Mucosa of descending colon (tissue), 3 donors: ENCODE measurements at regions not wholly inside any gene's neighbourhood (a gene's known extent, or its start where the extent isn't known, plus 50 kb on each side); places are given as distances from the start of the nearest gene placed in this dataset.

Source experiments
- ATAC-seq: fragments of 200-7000 bp; cut with Tn5 transposase; one replicate; pipeline ENCODE4 v1.9.1; 2020; ENCODE audit warnings: mild to moderate bottlenecking, moderate library complexity
- DNase-seq, 3 donors: peaks; one replicate each; pipeline ENCODE4 v3.0.0-alpha.2; 2020
- H3K36me3 ChIP-seq: fragments of 200-600 bp; one replicate; pipeline ENCODE4 v1.8.0; 2021; ENCODE audit warnings: low read depth, mild to moderate bottlenecking
- H3K4me1 ChIP-seq: fragments of 200-600 bp; one replicate; pipeline ENCODE4 v1.8.0; 2021; ENCODE audit warnings: low read depth, mild to moderate bottlenecking
- H3K4me3 ChIP-seq: fragments of 200-600 bp; one replicate; pipeline ENCODE4 v1.8.0; 2021; ENCODE audit warnings: mild to moderate bottlenecking
- H3K9me3 ChIP-seq: fragments of 200-600 bp; one replicate; pipeline ENCODE4 v1.8.0; 2021; ENCODE audit warnings: mild to moderate bottlenecking
- CTCF ChIP-seq: fragments of 200-600 bp; IDR thresholded peaks from one replicate; pipeline ENCODE4 v1.8.0; 2022; ENCODE audit warnings: antibody characterized with exemption, mild to moderate bottlenecking
- intact Hi-C, 2 donors: fragments of 100-400 bp; cut with DNase I in 1 of 2; cut with micrococcal nuclease in 1 of 2; formaldehyde crosslinking; loops; one replicate each; pipeline versions ENCODE4 v1.11.0 to v1.11.1; 2022; cut with DNase I, micrococcal nuclease
- donor health status: DM: no; HTN: no; CAD: no; lungs with moderate emphysema.
- donor health status: DM: no; HTN: no; CAD: no.
- donor health status: DM: no; HTN: yes; CAD: no.

GRCh38 chr16:48014349-48015135 lies 141.3 kb downstream of the ABCC12 start:
- H3K9me3 ChIP-seq = no peaks in the 10 kb centered on the region

GRCh38 chr16:48013491-48013901 lies 142.3 kb downstream of the ABCC12 start:
- intact Hi-C loops = no loop called here
- H3K9me3 ChIP-seq = no peaks in the 10 kb centered on the region
- no peaks in the 10 kb centered on the region for H3K36me3 ChIP-seq
- ATAC-seq (no peak), DNase-seq (no peak)
- no peak overlapping the region for H3K4me3 ChIP-seq
- no peak for TF ChIP-seq CTCF
- no peaks in the 10 kb centered on the region for H3K4me1 ChIP-seq

More at GRCh38 chr16:48014349-48015135, 141.3 kb downstream of the ABCC12 start:
- no peak for ATAC-seq
- no peaks in the 10 kb centered on the region for H3K36me3 ChIP-seq
- H3K4me3 ChIP-seq = no peak overlapping the region
- no peak for TF ChIP-seq CTCF
- intact Hi-C loops = no loop called here
- DNase-seq = no peak
- H3K4me1 ChIP-seq = no peaks in the 10 kb centered on the region

- H3K9me3 ChIP-seq = no peaks in the 10 kb centered on the region
- H3K4me3 ChIP-seq = no peak overlapping the region
- ATAC-seq = no peak
- no peaks in the 10 kb centered on the region for H3K36me3 ChIP-seq
- no peak for DNase-seq
- no peaks in the 10 kb centered on the region for H3K4me1 ChIP-seq
- intact Hi-C loops = no loop called here
- no peak for TF ChIP-seq CTCF
Observed at GRCh38 chr16:48011878-48012658, 143.7 kb downstream of the ABCC12 start.

- TF ChIP-seq CTCF = no peak
- DNase-seq (no peak), ATAC-seq (no peak)
- Histone ChIP-seq H3K4me1 (no peaks in the 10 kb centered on the region), H3K9me3 (no peaks in the 10 kb centered on the region), H3K36me3 (no peaks in the 10 kb centered on the region), H3K4me3 (no peak overlapping the region)
- intact Hi-C loops = no loop called here
Observed at GRCh38 chr16:48011466-48011865, 144.3 kb downstream of the ABCC12 start.

- intact Hi-C loops = no loop called here
- no peak for DNase-seq
- no peak for ATAC-seq
- Histone ChIP-seq H3K9me3 (no peaks in the 10 kb centered on the region), H3K36me3 (no peaks in the 10 kb centered on the region), H3K4me3 (no peak overlapping the region), H3K4me1 (no peaks in the 10 kb centered on the region)
- TF ChIP-seq CTCF = no peak
Observed at GRCh38 chr16:48008011-48008525, 147.7 kb downstream of the ABCC12 start.
